B cell (primary cell): ENCODE measurements at regions not wholly inside any gene's neighbourhood (a gene's known extent, or its start where the extent isn't known, plus 50 kb on each side); places are given as distances from the start of the nearest gene placed in this dataset.

Source experiments
- ATAC-seq: fragments of 200-7000 bp; cut with Tn5 transposase; one replicate; pipeline ENCODE4 v1.10.0; 2021; ENCODE audit warnings: low read depth, mild to moderate bottlenecking, moderate number of reproducible peaks, moderate library complexity
- CTCF ChIA-PET: fragments of 350-600 bp; sonication (Branson Sonifier 250); formaldehyde crosslinking; loops from one replicate; lab custom pipeline; 2021; ENCODE audit warnings: antibody characterized with exemption, inconsistent platforms; lab: Charles Lee
- POLR2A ChIA-PET: fragments of 350-600 bp; sonication (Branson Sonifier 250); formaldehyde crosslinking; loops from one replicate; lab custom pipeline; 2021; ENCODE audit warnings: antibody characterized with exemption; lab: Charles Lee
- DNase-seq: peaks from one replicate; pipeline ENCODE4 v3.0.0; 2013
- H2AFZ ChIP-seq: 2 replicates; pipeline ENCODE4 v1.6.1; 2012; ENCODE audit warnings: mild to moderate bottlenecking, low read depth, low read length; ENCODE audit not compliant: insufficient read depth, poor library complexity, severe bottlenecking
- H3K27ac ChIP-seq, 2 donors: 1 replicate in 1 of 2; 2 replicates in 1 of 2; pipeline ENCODE4 v1.5.1; 2012 to 2013; ENCODE audit warnings: low read length in 2 of 2, mild to moderate bottlenecking in 2 of 2, moderate library complexity in 1 of 2
- H3K27me3 ChIP-seq, 4 experiments: fragments of 200-600 bp in 1 of 4; sonication (generic) in 1 of 4; replicated peaks in 1 of 4; 1 replicate in 2 of 4; 2 replicates in 2 of 4; pipeline versions ENCODE4 v1.6.1 to v1.7.0; 2013 to 2016; ENCODE audit warnings: low read length in 3 of 4, mild to moderate bottlenecking in 2 of 4, mixed read lengths in 1 of 4, moderate library complexity in 1 of 4; ENCODE audit not compliant: insufficient read depth in 4 of 4, control insufficient read depth in 3 of 4; ENCODE audit errors: control extremely low read depth in 1 of 4
- H3K36me3 ChIP-seq, 2 experiments: replicated peaks in 1 of 2; 1 replicate in 1 of 2; 2 replicates in 1 of 2; pipeline versions ENCODE4 v1.6.1 to v1.7.1; 2013; ENCODE audit warnings: low read length in 1 of 2; ENCODE audit not compliant: insufficient read depth in 2 of 2, control insufficient read depth in 1 of 2; ENCODE audit errors: control extremely low read depth in 1 of 2, extremely low read depth in 1 of 2
- H3K4me1 ChIP-seq, 2 donors: fragments of 200-600 bp in 1 of 2; sonication (generic) in 1 of 2; 1 replicate in 1 of 2; 2 replicates in 1 of 2; pipeline versions ENCODE4 v1.5.1 to v1.6.1; 2013 to 2017; ENCODE audit warnings: low read length in 2 of 2; ENCODE audit not compliant: control insufficient read depth in 2 of 2, insufficient read depth in 2 of 2
- H3K4me2 ChIP-seq: replicated peaks from 2 replicates; pipeline ENCODE3; 2012; ENCODE audit warnings: mild to moderate bottlenecking, low read depth, low read length; ENCODE audit not compliant: poor library complexity, severe bottlenecking
- H3K4me3 ChIP-seq, 5 experiments: fragments of 200-600 bp in 1 of 5; sonication (generic) in 1 of 5; 1 replicate in 3 of 5; 2 replicates in 2 of 5; pipeline versions ENCODE4 v1.5.1 to v1.7.0; 2011 to 2016; ENCODE audit warnings: low read length in 4 of 5, mild to moderate bottlenecking in 4 of 5, low read depth in 2 of 5, control low read depth in 1 of 5, moderate library complexity in 1 of 5; ENCODE audit not compliant: insufficient read depth in 1 of 5; ENCODE audit errors: control extremely low read depth in 1 of 5, extremely low read depth in 1 of 5
- H3K79me2 ChIP-seq: fragments of 200-600 bp; sonication (generic); one replicate; pipeline ENCODE4 v1.6.0; 2016; ENCODE audit warnings: low read length; ENCODE audit not compliant: control insufficient read depth, insufficient read depth
- H3K9ac ChIP-seq: fragments of 200-600 bp; sonication (generic); 2 replicates; pipeline ENCODE4 v1.6.1; 2017; ENCODE audit warnings: mild to moderate bottlenecking, low read length, moderate library complexity
- H3K9me3 ChIP-seq, 3 donors: one replicate each; pipeline versions ENCODE4 v1.6.1 to v1.7.1; 2013; ENCODE audit warnings: low read length in 2 of 3; ENCODE audit not compliant: control insufficient read depth in 2 of 3, insufficient read depth in 1 of 3; ENCODE audit errors: control extremely low read depth in 1 of 3
- H4K20me1 ChIP-seq: 2 replicates; pipeline ENCODE4 v1.6.0; 2012; ENCODE audit warnings: mild to moderate bottlenecking, low read length; ENCODE audit not compliant: insufficient read depth, control insufficient read depth, poor library complexity, severe bottlenecking
- H3K27ac Mint-ChIP-seq: one replicate; pipeline ENCODE4 v1.8.0; 2021; ENCODE audit warnings: mixed read lengths
- H3K27me3 Mint-ChIP-seq: one replicate; pipeline ENCODE4 v1.8.0; 2021; ENCODE audit warnings: mixed read lengths
- H3K4me1 Mint-ChIP-seq: one replicate; pipeline ENCODE4 v1.8.0; 2021; ENCODE audit warnings: mixed read lengths
- H3K4me3 Mint-ChIP-seq: one replicate; pipeline ENCODE4 v1.8.0; 2021; ENCODE audit warnings: mixed read lengths
- H3K9me3 Mint-ChIP-seq: one replicate; pipeline ENCODE4 v1.8.0; 2022; ENCODE audit warnings: mixed read lengths; ENCODE audit not compliant: insufficient read depth
- CTCF ChIP-seq: fragments of 200-600 bp; IDR thresholded peaks from one replicate; pipeline ENCODE4 v1.8.0; 2022; ENCODE audit warnings: antibody characterized with exemption, mild to moderate bottlenecking
- EZH2 ChIP-seq: IDR thresholded peaks from 2 replicates; pipeline ENCODE4 v1.6.1; 2012; ENCODE audit warnings: borderline replicate concordance, low read depth, mild to moderate bottlenecking, moderate library complexity, low read length; ENCODE audit not compliant: insufficient read depth, poor library complexity, severe bottlenecking
- WGBS: methylation state at CpG from one replicate; pipeline ENCODE4 v1.1.5; 2013; ENCODE audit warnings: missing lambda C conversion rate; ENCODE audit not compliant: insufficient coverage; 5-methylcytosine and 5-hydroxymethylcytosine counted together
- intact Hi-C: fragments of 100-400 bp; cut with micrococcal nuclease; formaldehyde crosslinking; loops from one replicate; pipeline ENCODE4 v1.10.0; 2022

- Histone ChIP-seq H3K4me3 (no peak overlapping the region), H3K27ac (no peak overlapping the region), H3K36me3 (no peaks in the 10 kb centered on the region), H2AFZ (no peak overlapping the region), H4K20me1 (no peaks in the 10 kb centered on the region), H3K9ac (no peak overlapping the region), H3K4me2 (no peak overlapping the region), H3K27me3 (peaks cover 0 to 7% (median 3%) of the 10 kb centered on the region in 4 experiments), H3K4me1 (no peaks in the 10 kb centered on the region), H3K9me3 (no peaks in the 10 kb centered on the region), H3K79me2 (no peaks in the 10 kb centered on the region)
- Mint-ChIP-seq H3K4me3 (no peak overlapping the region), H3K4me1 (peaks cover 1% of the 10 kb centered on the region), H3K27me3 (peaks cover 20% of the 10 kb centered on the region), H3K9me3 (peaks cover 2% of the 10 kb centered on the region), H3K27ac (no peak overlapping the region)
- CTCF ChIA-PET: no interaction called here
- TF ChIP-seq CTCF: no peak
- TF ChIP-seq EZH2: no peak
- ATAC-seq (no peak), DNase-seq (no peak)
- intact Hi-C loops: no loop called here
- POLR2A ChIA-PET: no interaction called here
- no CpG with 5 or more reads among the region's 4 CpGs for WGBS
These were observed 462.2 kb upstream of the PTGER4 start for GRCh38 chr5:40217553-40217952.

- Histone ChIP-seq H3K4me1 (no peaks in the 10 kb centered on the region), H4K20me1 (no peaks in the 10 kb centered on the region), H2AFZ (no peak overlapping the region), H3K4me2 (no peak overlapping the region), H3K9ac (no peak overlapping the region), H3K36me3 (no peaks in the 10 kb centered on the region), H3K27ac (no peak overlapping the region), H3K27me3 (no peaks in the 10 kb centered on the region), H3K79me2 (no peaks in the 10 kb centered on the region), H3K9me3 (no peaks in the 10 kb centered on the region), H3K4me3 (no peak overlapping the region)
- ChIA-PET CTCF (no interaction called here), POLR2A (no interaction called here)
- ATAC-seq (no peak), DNase-seq (no peak)
- intact Hi-C loops: no loop called here
- no peak overlapping the region for H3K4me3 Mint-ChIP-seq
- WGBS: no CpG with 5 or more reads among the region's 1 CpG
- no peaks in the 10 kb centered on the region for H3K4me1 Mint-ChIP-seq
- H3K27ac Mint-ChIP-seq: no peak overlapping the region
- no peak for TF ChIP-seq CTCF
- TF ChIP-seq EZH2: no peak
- H3K9me3 Mint-ChIP-seq: no peaks in the 10 kb centered on the region
- H3K27me3 Mint-ChIP-seq: no peaks in the 10 kb centered on the region
These were observed 469.0 kb upstream of the PTGER4 start for GRCh38 chr5:40210694-40211093.
